Naive thymus-derived CD8-positive, alpha-beta T cell (primary cell): ENCODE measurements at regions not wholly inside any gene's neighbourhood (a gene's known extent, or its start where the extent isn't known, plus 50 kb on each side); places are given as distances from the start of the nearest gene placed in this dataset.

Experiments
- ATAC-seq, 2 donors: fragments of 150-1000 bp; cut with Tn5 transposase in 1 of 2; sonication (Bioruptor Pico), chemical (Tn5 transposase) in 1 of 2; 1 replicate in 1 of 2; 2 replicates in 1 of 2; pipeline ENCODE4 v1.10.0; 2021; ENCODE audit warnings: mild to moderate bottlenecking in 2 of 2, moderate library complexity in 2 of 2
- POLR2A ChIA-PET: fragments of 350-600 bp; sonication (Branson Sonifier 250); formaldehyde crosslinking; loops from one replicate; lab custom pipeline; 2021; ENCODE audit warnings: antibody characterized with exemption; lab: Charles Lee
- DNase-seq, 10 donors: peaks; one replicate each; pipeline versions ENCODE4 v3.0.0 to v3.0.0-alpha.2; 2020 to 2022
- H3K27ac Mint-ChIP-seq, 10 donors: one replicate each; pipeline ENCODE4 v1.8.0; 2020 to 2022; ENCODE audit warnings: mild to moderate bottlenecking in 10 of 10, mixed read lengths in 10 of 10, moderate library complexity in 4 of 10, inconsistent platforms in 1 of 10
- H3K27me3 Mint-ChIP-seq, 5 donors: one replicate each; pipeline ENCODE4 v1.8.0; 2021 to 2022; ENCODE audit warnings: mixed read lengths in 5 of 5
- H3K36me3 Mint-ChIP-seq, 3 donors: one replicate each; pipeline ENCODE4 v1.8.0; 2020 to 2022; ENCODE audit warnings: mixed read lengths in 3 of 3, mild to moderate bottlenecking in 2 of 3, inconsistent platforms in 1 of 3
- H3K4me1 Mint-ChIP-seq, 4 donors: one replicate each; pipeline ENCODE4 v1.8.0; 2021 to 2022; ENCODE audit warnings: mixed read lengths in 4 of 4
- H3K4me3 Mint-ChIP-seq, 10 donors: one replicate each; pipeline ENCODE4 v1.8.0; 2020 to 2022; ENCODE audit warnings: mild to moderate bottlenecking in 10 of 10, mixed read lengths in 10 of 10, moderate library complexity in 6 of 10, inconsistent platforms in 1 of 10
- H3K9me3 Mint-ChIP-seq, 9 donors: one replicate each; pipeline ENCODE4 v1.8.0; 2020 to 2022; ENCODE audit warnings: mixed read lengths in 9 of 9, mild to moderate bottlenecking in 3 of 9, inconsistent platforms in 1 of 9, moderate library complexity in 1 of 9

- DNase-seq (no peak), ATAC-seq (no peak)
- H3K9me3 Mint-ChIP-seq = peaks cover 0 to 3% (median 0%) of the 10 kb centered on the region in 9 donors
- H3K36me3 Mint-ChIP-seq = no peaks in the 10 kb centered on the region
- POLR2A ChIA-PET = no interaction called here
- H3K4me3 Mint-ChIP-seq = no peak overlapping the region
- H3K27ac Mint-ChIP-seq = no peak overlapping the region
- peaks cover 2 to 17% (median 6%) of the 10 kb centered on the region in 5 donors for H3K27me3 Mint-ChIP-seq
- no peaks in the 10 kb centered on the region for H3K4me1 Mint-ChIP-seq
Observed at GRCh38 chr6:113587078-113587699, 270.0 kb upstream of the MARCKS start.

GRCh38 chr6:113588646-113589045, 268.5 kb upstream of the MARCKS start:
- Mint-ChIP-seq H3K4me1 (no peaks in the 10 kb centered on the region), H3K36me3 (no peaks in the 10 kb centered on the region), H3K4me3 (no peak overlapping the region), H3K9me3 (peaks cover 0 to 4% (median 0%) of the 10 kb centered on the region in 9 donors), H3K27me3 (peaks cover 1 to 12% (median 5%) of the 10 kb centered on the region in 5 donors), H3K27ac (no peak overlapping the region)
- DNase-seq (no peak), ATAC-seq (no peak)
- POLR2A ChIA-PET = no interaction called here

- POLR2A ChIA-PET = no interaction called here
- Mint-ChIP-seq H3K4me3 (no peak overlapping the region), H3K27ac (no peak overlapping the region), H3K4me1 (no peaks in the 10 kb centered on the region), H3K9me3 (peaks cover 0 to 4% (median 0%) of the 10 kb centered on the region in 9 donors), H3K27me3 (peaks cover 2 to 12% (median 5%) of the 10 kb centered on the region in 5 donors), H3K36me3 (no peaks in the 10 kb centered on the region)
- ATAC-seq = no peak
- DNase-seq = no peak
Observed at GRCh38 chr6:113591896-113592827, 265.0 kb upstream of the MARCKS start.

- POLR2A ChIA-PET = no interaction called here
- H3K36me3 Mint-ChIP-seq = no peaks in the 10 kb centered on the region
- no peak for DNase-seq
- no peak for ATAC-seq
- H3K27ac Mint-ChIP-seq = no peak overlapping the region
- peaks cover 0 to 7% (median 2%) of the 10 kb centered on the region in 5 donors for H3K27me3 Mint-ChIP-seq
- H3K4me3 Mint-ChIP-seq = no peak overlapping the region
- no peaks in the 10 kb centered on the region for H3K4me1 Mint-ChIP-seq
- H3K9me3 Mint-ChIP-seq = peaks cover 0 to 4% (median 0%) of the 10 kb centered on the region in 9 donors
Observed at GRCh38 chr6:113594726-113595125, 262.4 kb upstream of the MARCKS start.

GRCh38 chr6:113595911-113596376, 261.2 kb upstream of the MARCKS start:
- ATAC-seq (no peak), DNase-seq (no peak)
- Mint-ChIP-seq H3K4me1 (no peaks in the 10 kb centered on the region), H3K27ac (no peak overlapping the region), H3K4me3 (no peak overlapping the region), H3K27me3 (peaks cover 0 to 12% (median 2%) of the 10 kb centered on the region in 5 donors), H3K9me3 (peaks cover 0 to 4% (median 0%) of the 10 kb centered on the region in 9 donors), H3K36me3 (no peaks in the 10 kb centered on the region)
- POLR2A ChIA-PET = no interaction called here

- Mint-ChIP-seq H3K27me3 (peaks cover 0 to 12% (median 0%) of the 10 kb centered on the region in 5 donors), H3K4me3 (no peak overlapping the region), H3K9me3 (peaks cover 0 to 4% (median 0%) of the 10 kb centered on the region in 9 donors), H3K27ac (no peak overlapping the region), H3K36me3 (no peaks in the 10 kb centered on the region), H3K4me1 (no peaks in the 10 kb centered on the region)
- ATAC-seq (no peak), DNase-seq (no peak)
- POLR2A ChIA-PET = no interaction called here
Observed at GRCh38 chr6:113596387-113597230, 260.5 kb upstream of the MARCKS start.

GRCh38 chr6:113597231-113597583, 259.9 kb upstream of the MARCKS start:
- Mint-ChIP-seq H3K9me3 (peaks cover 0 to 4% (median 0%) of the 10 kb centered on the region in 9 donors), H3K27ac (no peak overlapping the region), H3K4me3 (no peak overlapping the region), H3K27me3 (peaks cover 0 to 12% (median 0%) of the 10 kb centered on the region in 5 donors), H3K36me3 (no peaks in the 10 kb centered on the region), H3K4me1 (no peaks in the 10 kb centered on the region)
- POLR2A ChIA-PET = no interaction called here
- DNase-seq (no peak), ATAC-seq (no peak)

GRCh38 chr6:113598786-113599185, 258.4 kb upstream of the MARCKS start:
- POLR2A ChIA-PET = no interaction called here
- Mint-ChIP-seq H3K9me3 (peaks cover 0 to 4% (median 0%) of the 10 kb centered on the region in 9 donors), H3K27ac (no peak overlapping the region), H3K4me3 (no peak overlapping the region), H3K27me3 (peaks cover 0 to 12% (median 1%) of the 10 kb centered on the region in 5 donors), H3K36me3 (no peaks in the 10 kb centered on the region), H3K4me1 (no peaks in the 10 kb centered on the region)
- DNase-seq (no peak), ATAC-seq (no peak)

- POLR2A ChIA-PET = no interaction called here
- H3K27ac Mint-ChIP-seq = no peak overlapping the region
Observed at GRCh38 chr6:113599444-113599843, 257.7 kb upstream of the MARCKS start.

GRCh38 chr6:113600551-113601339, 256.4 kb upstream of the MARCKS start:
- Mint-ChIP-seq H3K27ac (no peak overlapping the region), H3K9me3 (peaks cover 0 to 6% (median 0%) of the 10 kb centered on the region in 9 donors)
- ATAC-seq = no peak

More at GRCh38 chr6:113599444-113599843, 257.7 kb upstream of the MARCKS start:
- H3K36me3 Mint-ChIP-seq = no peaks in the 10 kb centered on the region
- no peak overlapping the region for H3K4me3 Mint-ChIP-seq
- ATAC-seq = no peak
- peaks cover 0 to 12% (median 1%) of the 10 kb centered on the region in 5 donors for H3K27me3 Mint-ChIP-seq
- no peak for DNase-seq
- H3K4me1 Mint-ChIP-seq = no peaks in the 10 kb centered on the region
- H3K9me3 Mint-ChIP-seq = peaks cover 0 to 4% (median 0%) of the 10 kb centered on the region in 9 donors

GRCh38 chr6:113607821-113608545, 249.2 kb upstream of the MARCKS start:
- POLR2A ChIA-PET = no interaction called here
- Mint-ChIP-seq H3K4me3 (no peak overlapping the region), H3K27me3 (peaks cover 0 to 9% (median 0%) of the 10 kb centered on the region in 5 donors), H3K27ac (no peak overlapping the region), H3K36me3 (peaks cover 0 to under 1% (median 0%) of the 10 kb centered on the region in 3 donors), H3K4me1 (no peaks in the 10 kb centered on the region), H3K9me3 (peaks cover 0 to 10% (median 0%) of the 10 kb centered on the region in 9 donors)
- no peak for DNase-seq
- no peak for ATAC-seq

More at GRCh38 chr6:113600551-113601339, 256.4 kb upstream of the MARCKS start:
- Mint-ChIP-seq H3K27me3 (peaks cover 0 to 12% (median 0%) of the 10 kb centered on the region in 5 donors), H3K4me1 (no peaks in the 10 kb centered on the region), H3K4me3 (no peak overlapping the region), H3K36me3 (no peaks in the 10 kb centered on the region)
- POLR2A ChIA-PET = no interaction called here
- DNase-seq = no peak
